T47D (cell line): ENCODE measurements at regions not wholly inside any gene's neighbourhood (a gene's known extent, or its start where the extent isn't known, plus 50 kb on each side); places are given as distances from the start of the nearest gene placed in this dataset.

Source experiments
- DNase-seq, 2 experiments: peaks; one replicate each; pipeline versions ENCODE4 v3.0.0 to v3.0.0-alpha.2; 2011 to 2012; ENCODE audit warnings: low read depth in 1 of 2, low spot score in 1 of 2
- JUND ChIP-seq: IDR thresholded peaks from 2 replicates; pipeline ENCODE4 v1.6.1; 2012; ENCODE audit warnings: low read depth
- in situ Hi-C: cut with HindIII; loops from 2 replicates; pipeline ENCODE4 v1.10.0; 2016; ENCODE audit warnings: low sequenced_read_pairs, low pct_unique_long_range_greater_than_20kb

GRCh38 chr10:44860811-44861736 lies 50.1 kb upstream of the TMEM72 start:
- no peak for DNase-seq
- TF ChIP-seq JUND = no peak
- in situ Hi-C loops = no loop called here
